ENCODE measurements at regions not wholly inside any gene's neighbourhood (a gene's known extent, or its start where the extent isn't known, plus 50 kb on each side); places are given as distances from the start of the nearest gene placed in this dataset.

DNA sequence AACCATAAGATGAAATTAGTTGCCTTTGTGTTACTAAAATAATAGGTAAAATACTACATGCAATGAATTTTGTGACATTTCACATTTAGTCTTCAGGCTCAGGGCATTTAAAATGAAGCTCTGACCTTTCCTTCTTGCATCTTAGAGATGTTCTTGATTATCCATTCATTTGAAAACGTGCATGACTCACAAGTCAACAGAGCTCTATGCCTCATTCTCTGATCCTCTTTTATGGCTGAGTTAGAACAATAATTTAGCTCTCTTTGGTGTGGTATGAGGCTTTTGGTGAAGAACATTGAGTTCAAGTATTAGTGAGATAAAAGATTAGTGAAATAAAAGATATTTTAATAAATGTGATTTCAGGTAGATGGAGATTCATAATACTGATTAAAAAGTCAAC, 66.5 kb downstream of the TIGD2 start:
- TF ChIP-seq, protein P1, sequence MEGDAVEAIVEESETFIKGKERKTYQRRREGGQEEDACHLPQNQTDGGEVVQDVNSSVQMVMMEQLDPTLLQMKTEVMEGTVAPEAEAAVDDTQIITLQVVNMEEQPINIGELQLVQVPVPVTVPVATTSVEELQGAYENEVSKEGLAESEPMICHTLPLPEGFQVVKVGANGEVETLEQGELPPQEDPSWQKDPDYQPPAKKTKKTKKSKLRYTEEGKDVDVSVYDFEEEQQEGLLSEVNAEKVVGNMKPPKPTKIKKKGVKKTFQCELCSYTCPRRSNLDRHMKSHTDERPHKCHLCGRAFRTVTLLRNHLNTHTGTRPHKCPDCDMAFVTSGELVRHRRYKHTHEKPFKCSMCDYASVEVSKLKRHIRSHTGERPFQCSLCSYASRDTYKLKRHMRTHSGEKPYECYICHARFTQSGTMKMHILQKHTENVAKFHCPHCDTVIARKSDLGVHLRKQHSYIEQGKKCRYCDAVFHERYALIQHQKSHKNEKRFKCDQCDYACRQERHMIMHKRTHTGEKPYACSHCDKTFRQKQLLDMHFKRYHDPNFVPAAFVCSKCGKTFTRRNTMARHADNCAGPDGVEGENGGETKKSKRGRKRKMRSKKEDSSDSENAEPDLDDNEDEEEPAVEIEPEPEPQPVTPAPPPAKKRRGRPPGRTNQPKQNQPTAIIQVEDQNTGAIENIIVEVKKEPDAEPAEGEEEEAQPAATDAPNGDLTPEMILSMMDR (IDR thresholded peaks at IDR 0.05; ENCODE audit: insufficient read depth, low read depth, low read length, missing control alignments) = no peak
- no peak overlapping the region for H3K4me3 ChIP-seq (ENCODE audit: low read depth, low read length)
- no peak for DNase-seq (ENCODE audit: low read depth)

DNA sequence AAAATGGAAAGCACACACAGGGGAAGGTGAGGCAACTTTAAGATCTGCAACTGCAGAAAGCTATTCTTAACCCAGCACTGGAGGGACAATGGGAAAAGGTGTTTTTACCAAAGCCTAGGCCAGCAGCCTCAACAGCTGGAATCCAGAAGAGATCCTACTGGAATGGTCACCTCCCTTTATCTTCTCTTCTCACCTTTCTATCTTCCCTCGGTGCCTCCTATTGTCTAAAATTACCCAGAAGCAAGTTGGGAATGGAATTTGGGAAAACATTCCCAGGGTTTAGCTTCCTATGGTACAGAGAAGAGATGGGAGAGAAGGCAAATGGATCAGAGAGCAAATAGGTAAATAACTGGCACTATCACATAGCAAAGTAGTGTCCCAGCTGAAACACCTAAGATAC, 73.1 kb downstream of the TIGD2 start:
- H3K4me3 ChIP-seq (ENCODE audit: low read depth, low read length) = no peak overlapping the region
- DNase-seq (ENCODE audit: low read depth) = no peak
- TF ChIP-seq, protein P1 (IDR thresholded peaks at IDR 0.05; ENCODE audit: insufficient read depth, low read depth, low read length, missing control alignments) = no peak

Measured in GM12865 (cell line).